ENCODE measurements at regions not wholly inside any gene's neighbourhood (a gene's known extent, or its start where the extent isn't known, plus 50 kb on each side); places are given as distances from the start of the nearest gene placed in this dataset.

GRCh38 chr11:30717641-30718040 is 131.5 kb upstream of the MPPED2 start:
- TF ChIP-seq CTCF (IDR thresholded peaks at IDR 0.05) (no peak), POLR2A (IDR thresholded peaks at IDR 0.05; ENCODE audit: low read depth) (no peak), EP300 (IDR thresholded peaks at IDR 0.05) (no peak)
